Astrocyte (in vitro differentiated cells and primary cell): ENCODE measurements at regions not wholly inside any gene's neighbourhood (a gene's known extent, or its start where the extent isn't known, plus 50 kb on each side); places are given as distances from the start of the nearest gene placed in this dataset.

Source experiments
- DNase-seq: peaks from one replicate; pipeline ENCODE4 v3.0.0-alpha.2; 2010; ENCODE audit warnings: low read depth
- FAIRE-seq: peaks from 2 replicates; lab custom pipeline; 2011; peaks lifted over from hg19 to GRCh38; lab: Jason Lieb, UNC
- H2AFZ ChIP-seq: 2 replicates; pipeline ENCODE4 v1.6.0; 2012; ENCODE audit warnings: low read depth, low read length, inconsistent platforms
- H3K27ac ChIP-seq: 2 replicates; pipeline ENCODE4 v1.5.1; 2011; ENCODE audit warnings: low read depth, low read length, inconsistent platforms
- H3K27me3 ChIP-seq: 2 replicates; pipeline ENCODE4 v1.6.0; 2011; ENCODE audit warnings: low read length, inconsistent platforms; ENCODE audit not compliant: insufficient read depth
- H3K36me3 ChIP-seq: 2 replicates; pipeline ENCODE4 v1.5.1; 2011; ENCODE audit warnings: low read length, inconsistent platforms; ENCODE audit not compliant: insufficient read depth
- H3K4me1 ChIP-seq: 2 replicates; pipeline ENCODE4 v1.5.1; 2011; ENCODE audit warnings: low read length, inconsistent platforms; ENCODE audit not compliant: insufficient read depth
- H3K4me2 ChIP-seq: 2 replicates; pipeline ENCODE4 v1.6.0; 2012; ENCODE audit warnings: low read length, inconsistent platforms
- H3K4me3 ChIP-seq: 2 replicates; pipeline ENCODE4 v1.5.1; 2011; ENCODE audit warnings: low read depth, mild to moderate bottlenecking, low read length, inconsistent platforms; ENCODE audit not compliant: insufficient read depth
- H3K79me2 ChIP-seq: 2 replicates; pipeline ENCODE4 v1.6.0; 2012; ENCODE audit warnings: mild to moderate bottlenecking, low read length, inconsistent platforms; ENCODE audit not compliant: insufficient read depth
- H3K9ac ChIP-seq: 2 replicates; pipeline ENCODE4 v1.6.0; 2012; ENCODE audit warnings: mild to moderate bottlenecking, low read length, inconsistent platforms
- H3K9me3 ChIP-seq: 2 replicates; pipeline ENCODE4 v1.5.1; 2012; ENCODE audit warnings: low read depth, mild to moderate bottlenecking, low read length, inconsistent platforms; ENCODE audit not compliant: insufficient read depth
- H4K20me1 ChIP-seq: 2 replicates; pipeline ENCODE4 v1.6.0; 2012; ENCODE audit warnings: low read length, inconsistent platforms; ENCODE audit not compliant: insufficient read depth
- H3K27ac Mint-ChIP-seq: one replicate; pipeline ENCODE4 v1.8.0; 2021; ENCODE audit warnings: mild to moderate bottlenecking, mixed read lengths; ENCODE audit not compliant: unreplicated experiment
- H3K27me3 Mint-ChIP-seq: one replicate; pipeline ENCODE4 v1.8.0; 2021; ENCODE audit warnings: low read depth, mixed read lengths; ENCODE audit not compliant: unreplicated experiment
- H3K36me3 Mint-ChIP-seq: one replicate; pipeline ENCODE4 v1.8.0; 2021; ENCODE audit warnings: low read depth, mixed read lengths; ENCODE audit not compliant: unreplicated experiment
- H3K4me1 Mint-ChIP-seq: one replicate; pipeline ENCODE4 v1.8.0; 2021; ENCODE audit warnings: low read depth, mixed read lengths; ENCODE audit not compliant: unreplicated experiment
- H3K4me3 Mint-ChIP-seq: one replicate; pipeline ENCODE4 v1.8.0; 2021; ENCODE audit warnings: mild to moderate bottlenecking, moderate library complexity, mixed read lengths; ENCODE audit not compliant: unreplicated experiment
- H3K9me3 Mint-ChIP-seq: one replicate; pipeline ENCODE4 v1.8.0; 2021; ENCODE audit warnings: mild to moderate bottlenecking, mixed read lengths; ENCODE audit not compliant: unreplicated experiment
- EZH2 ChIP-seq: IDR thresholded peaks from 2 replicates; pipeline ENCODE4 v1.6.1; 2012; ENCODE audit warnings: mild to moderate bottlenecking, low read length, inconsistent platforms; ENCODE audit not compliant: insufficient read depth
- TF ChIP-seq, protein P1 (sequence below): IDR thresholded peaks from 2 replicates; pipeline ENCODE4 v1.5.1; 2011; ENCODE audit warnings: low read depth, mild to moderate bottlenecking, inconsistent platforms, low read length, moderate library complexity; ENCODE audit not compliant: insufficient read depth

DNA sequence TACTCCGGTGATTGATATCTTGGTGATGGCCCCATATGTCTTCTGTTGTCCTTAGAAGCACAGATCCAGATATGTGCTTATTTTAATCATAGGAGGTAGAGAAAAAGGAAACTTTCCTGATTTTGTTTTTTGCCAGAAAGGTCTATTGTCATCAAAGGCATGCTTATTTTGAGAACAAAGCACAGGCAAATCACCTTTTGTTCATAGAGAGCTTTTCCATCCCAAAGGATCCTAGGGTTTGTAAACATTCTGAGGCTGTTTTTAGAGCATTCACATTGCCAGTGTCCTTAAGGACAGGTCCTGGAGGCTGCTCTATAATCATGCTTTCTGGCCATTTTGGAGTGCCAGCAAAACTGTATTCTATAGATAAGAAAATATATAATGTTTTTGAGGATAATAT is 148.5 kb upstream of the SEL1L start:
- Mint-ChIP-seq H3K9me3 (peaks cover 6% of the 10 kb centered on the region), H3K4me1 (no peaks in the 10 kb centered on the region), H3K27me3 (peaks cover 9% of the 10 kb centered on the region)

DNA sequence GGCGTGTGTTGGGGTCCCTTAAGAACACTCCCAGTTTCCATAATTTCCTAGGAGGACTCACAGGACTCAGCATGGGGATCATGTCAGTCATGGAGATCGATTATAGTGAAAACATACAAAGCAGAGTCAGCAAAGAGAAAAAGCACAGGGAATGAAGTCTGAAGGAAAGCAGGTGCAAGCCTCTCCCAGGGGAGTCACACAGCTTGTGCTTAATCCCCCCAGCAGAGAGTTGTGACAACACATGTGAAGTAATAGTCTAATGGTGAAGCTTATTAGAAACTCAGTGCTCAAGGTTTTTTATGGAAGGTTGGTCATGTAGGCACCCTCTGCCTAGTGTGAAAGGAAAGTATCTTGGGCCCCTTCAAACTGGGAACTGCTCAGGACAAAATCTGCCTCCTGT is 149.0 kb upstream of the SEL1L start:
- TF ChIP-seq EZH2 = no peak
- TF ChIP-seq, protein P1, sequence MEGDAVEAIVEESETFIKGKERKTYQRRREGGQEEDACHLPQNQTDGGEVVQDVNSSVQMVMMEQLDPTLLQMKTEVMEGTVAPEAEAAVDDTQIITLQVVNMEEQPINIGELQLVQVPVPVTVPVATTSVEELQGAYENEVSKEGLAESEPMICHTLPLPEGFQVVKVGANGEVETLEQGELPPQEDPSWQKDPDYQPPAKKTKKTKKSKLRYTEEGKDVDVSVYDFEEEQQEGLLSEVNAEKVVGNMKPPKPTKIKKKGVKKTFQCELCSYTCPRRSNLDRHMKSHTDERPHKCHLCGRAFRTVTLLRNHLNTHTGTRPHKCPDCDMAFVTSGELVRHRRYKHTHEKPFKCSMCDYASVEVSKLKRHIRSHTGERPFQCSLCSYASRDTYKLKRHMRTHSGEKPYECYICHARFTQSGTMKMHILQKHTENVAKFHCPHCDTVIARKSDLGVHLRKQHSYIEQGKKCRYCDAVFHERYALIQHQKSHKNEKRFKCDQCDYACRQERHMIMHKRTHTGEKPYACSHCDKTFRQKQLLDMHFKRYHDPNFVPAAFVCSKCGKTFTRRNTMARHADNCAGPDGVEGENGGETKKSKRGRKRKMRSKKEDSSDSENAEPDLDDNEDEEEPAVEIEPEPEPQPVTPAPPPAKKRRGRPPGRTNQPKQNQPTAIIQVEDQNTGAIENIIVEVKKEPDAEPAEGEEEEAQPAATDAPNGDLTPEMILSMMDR = no peak

More for the DNA sequence above, 148.5 kb upstream of the SEL1L start:
- Histone ChIP-seq H4K20me1 (no peaks in the 10 kb centered on the region), H3K4me1 (no peaks in the 10 kb centered on the region), H3K79me2 (no peaks in the 10 kb centered on the region), H3K27ac (no peak overlapping the region), H2AFZ (no peak overlapping the region), H3K27me3 (no peaks in the 10 kb centered on the region), H3K9me3 (no peaks in the 10 kb centered on the region), H3K9ac (no peak overlapping the region), H3K4me3 (no peak overlapping the region), H3K4me2 (no peak overlapping the region), H3K36me3 (no peaks in the 10 kb centered on the region)
- no peaks in the 10 kb centered on the region for H3K36me3 Mint-ChIP-seq
- H3K4me3 Mint-ChIP-seq = no peak overlapping the region
- no peak for FAIRE-seq
- H3K27ac Mint-ChIP-seq = no peak overlapping the region
- no peak for DNase-seq
- TF ChIP-seq, protein P1 = no peak
- TF ChIP-seq EZH2 = no peak

DNA sequence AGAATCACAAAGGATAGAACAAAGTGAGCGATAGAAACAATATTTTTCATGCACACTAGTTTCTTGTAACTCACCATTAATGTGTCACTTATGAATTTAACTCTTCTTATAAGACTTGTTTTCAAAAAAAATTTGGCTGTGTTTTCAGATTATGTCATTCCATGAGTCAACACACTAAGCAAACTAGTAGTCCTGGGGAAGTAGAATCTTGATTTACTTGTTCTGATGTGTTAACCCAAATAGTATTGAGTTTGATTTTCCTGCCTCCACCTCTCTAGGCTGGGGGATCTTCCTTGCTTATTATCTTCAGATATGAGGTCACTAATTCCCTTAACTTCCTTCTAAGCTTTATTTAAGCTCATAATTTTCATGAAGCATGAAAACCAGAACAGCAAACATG is 151.0 kb upstream of the SEL1L start:
- no peak overlapping the region for H3K27ac Mint-ChIP-seq
- H3K9me3 ChIP-seq = no peaks in the 10 kb centered on the region
- H3K9ac ChIP-seq = no peak overlapping the region
- H3K4me1 ChIP-seq = no peaks in the 10 kb centered on the region
- H3K79me2 ChIP-seq = no peaks in the 10 kb centered on the region
- no peaks in the 10 kb centered on the region for H3K4me1 Mint-ChIP-seq
- DNase-seq = no peak
- no peak overlapping the region for H3K4me3 Mint-ChIP-seq
- no peak overlapping the region for H3K4me3 ChIP-seq
- H3K9me3 Mint-ChIP-seq = peaks cover 2% of the 10 kb centered on the region
- FAIRE-seq = no peak
- no peaks in the 10 kb centered on the region for H3K36me3 ChIP-seq
- H4K20me1 ChIP-seq = no peaks in the 10 kb centered on the region
- no peak overlapping the region for H3K4me2 ChIP-seq
- H3K27me3 ChIP-seq = no peaks in the 10 kb centered on the region
- no peak for TF ChIP-seq EZH2
- TF ChIP-seq, protein P1 = no peak
- no peaks in the 10 kb centered on the region for H3K36me3 Mint-ChIP-seq
- no peak overlapping the region for H2AFZ ChIP-seq
- H3K27me3 Mint-ChIP-seq = peaks cover 6% of the 10 kb centered on the region
- no peak overlapping the region for H3K27ac ChIP-seq

More for the DNA sequence above, 149.0 kb upstream of the SEL1L start:
- H3K27me3 ChIP-seq = no peaks in the 10 kb centered on the region
- no peak overlapping the region for H2AFZ ChIP-seq
- Mint-ChIP-seq H3K9me3 (peaks cover 6% of the 10 kb centered on the region), H3K4me1 (no peaks in the 10 kb centered on the region), H3K27ac (no peak overlapping the region), H3K36me3 (no peaks in the 10 kb centered on the region), H3K4me3 (no peak overlapping the region), H3K27me3 (peaks cover 9% of the 10 kb centered on the region)
- H4K20me1 ChIP-seq = no peaks in the 10 kb centered on the region
- no peaks in the 10 kb centered on the region for H3K36me3 ChIP-seq
- H3K79me2 ChIP-seq = no peaks in the 10 kb centered on the region
- no peaks in the 10 kb centered on the region for H3K4me1 ChIP-seq
- no peak overlapping the region for H3K4me3 ChIP-seq
- FAIRE-seq = no peak
- no peak overlapping the region for H3K27ac ChIP-seq
- H3K9me3 ChIP-seq = no peaks in the 10 kb centered on the region
- H3K4me2 ChIP-seq = no peak overlapping the region
- DNase-seq = no peak
- H3K9ac ChIP-seq = no peak overlapping the region
